Calu3 (cell line): ENCODE measurements at regions not wholly inside any gene's neighbourhood (a gene's known extent, or its start where the extent isn't known, plus 50 kb on each side); places are given as distances from the start of the nearest gene placed in this dataset.

Experiments used
- BruUV-seq: library from RNA; stranded (reverse); fragments of 400-500 nt; replicated peaks from 2 replicates; lab custom pipeline; 2021; lab: Mats Ljungman, UMichigan
- CTCF ChIA-PET: fragments of 300-600 bp; sonication (Branson Sonifier 250); formaldehyde crosslinking; loops from one replicate; lab custom pipeline; 2022; ENCODE audit warnings: antibody characterized with exemption; lab: Charles Lee
- DNase-seq: peaks from one replicate; pipeline ENCODE4 v3.0.0; 2022
- H3K27ac Mint-ChIP-seq: one replicate; pipeline ENCODE4 v1.8.0; 2022; ENCODE audit warnings: mixed read lengths; ENCODE audit not compliant: unreplicated experiment
- H3K27me3 Mint-ChIP-seq: one replicate; pipeline ENCODE4 v1.8.0; 2022; ENCODE audit warnings: mixed read lengths; ENCODE audit not compliant: unreplicated experiment
- H3K36me3 Mint-ChIP-seq: one replicate; pipeline ENCODE4 v1.8.0; 2022; ENCODE audit warnings: mild to moderate bottlenecking, moderate library complexity, mixed read lengths; ENCODE audit not compliant: insufficient read depth, unreplicated experiment
- H3K4me1 Mint-ChIP-seq: one replicate; pipeline ENCODE4 v1.8.0; 2022; ENCODE audit warnings: mild to moderate bottlenecking, low read depth, mixed read lengths; ENCODE audit not compliant: unreplicated experiment
- H3K4me3 Mint-ChIP-seq: one replicate; pipeline ENCODE4 v1.8.0; 2022; ENCODE audit warnings: mild to moderate bottlenecking, low read depth, moderate library complexity, mixed read lengths; ENCODE audit not compliant: unreplicated experiment
- H3K9me3 Mint-ChIP-seq: one replicate; pipeline ENCODE4 v1.8.0; 2022; ENCODE audit warnings: low read depth, mixed read lengths; ENCODE audit not compliant: unreplicated experiment
- intact Hi-C: fragments of 100-400 bp; cut with micrococcal nuclease; formaldehyde crosslinking; loops from one replicate; pipeline ENCODE4 v1.10.0; 2022; ENCODE audit not compliant: unreplicated experiment
- TF ChIP-seq, protein P1 (sequence below): fragments of 200-600 bp; IDR thresholded peaks from one replicate; pipeline ENCODE4 v1.8.0; 2022; ENCODE audit warnings: antibody characterized with exemption; ENCODE audit not compliant: unreplicated experiment

DNA sequence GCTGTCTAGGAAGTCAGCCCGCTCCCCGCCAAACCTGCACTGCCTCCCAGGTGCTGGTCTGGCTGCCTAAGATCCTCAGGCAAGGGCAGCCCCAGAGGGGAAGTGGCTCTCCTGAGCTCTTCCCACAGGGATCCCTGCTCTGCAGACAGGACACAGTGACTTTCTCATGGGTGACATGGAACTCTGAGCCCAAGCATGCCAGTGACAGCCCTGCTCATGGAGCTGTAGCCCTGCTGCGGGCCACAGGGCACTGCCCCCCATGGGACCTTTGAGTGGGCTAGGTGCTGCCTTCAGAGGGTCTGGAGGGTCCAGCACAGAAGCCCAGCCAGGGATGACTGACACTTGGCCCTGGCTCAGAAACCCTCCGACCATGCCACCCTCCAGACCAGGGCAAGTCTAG lies 109.1 kb downstream of the TUBA3C start:
- CTCF ChIA-PET: no interaction called here
- H3K9me3 Mint-ChIP-seq: peaks cover 7% of the 10 kb centered on the region
- TF ChIP-seq, protein P1, sequence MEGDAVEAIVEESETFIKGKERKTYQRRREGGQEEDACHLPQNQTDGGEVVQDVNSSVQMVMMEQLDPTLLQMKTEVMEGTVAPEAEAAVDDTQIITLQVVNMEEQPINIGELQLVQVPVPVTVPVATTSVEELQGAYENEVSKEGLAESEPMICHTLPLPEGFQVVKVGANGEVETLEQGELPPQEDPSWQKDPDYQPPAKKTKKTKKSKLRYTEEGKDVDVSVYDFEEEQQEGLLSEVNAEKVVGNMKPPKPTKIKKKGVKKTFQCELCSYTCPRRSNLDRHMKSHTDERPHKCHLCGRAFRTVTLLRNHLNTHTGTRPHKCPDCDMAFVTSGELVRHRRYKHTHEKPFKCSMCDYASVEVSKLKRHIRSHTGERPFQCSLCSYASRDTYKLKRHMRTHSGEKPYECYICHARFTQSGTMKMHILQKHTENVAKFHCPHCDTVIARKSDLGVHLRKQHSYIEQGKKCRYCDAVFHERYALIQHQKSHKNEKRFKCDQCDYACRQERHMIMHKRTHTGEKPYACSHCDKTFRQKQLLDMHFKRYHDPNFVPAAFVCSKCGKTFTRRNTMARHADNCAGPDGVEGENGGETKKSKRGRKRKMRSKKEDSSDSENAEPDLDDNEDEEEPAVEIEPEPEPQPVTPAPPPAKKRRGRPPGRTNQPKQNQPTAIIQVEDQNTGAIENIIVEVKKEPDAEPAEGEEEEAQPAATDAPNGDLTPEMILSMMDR: no peak
- intact Hi-C loops: no loop called here
- BruUV-seq: no TSS peak
- H3K36me3 Mint-ChIP-seq: no peaks in the 10 kb centered on the region
- DNase-seq: no peak
- no peak overlapping the region for H3K4me3 Mint-ChIP-seq
- H3K27ac Mint-ChIP-seq: no peak overlapping the region
- H3K4me1 Mint-ChIP-seq: no peaks in the 10 kb centered on the region
- H3K27me3 Mint-ChIP-seq: no peaks in the 10 kb centered on the region

DNA sequence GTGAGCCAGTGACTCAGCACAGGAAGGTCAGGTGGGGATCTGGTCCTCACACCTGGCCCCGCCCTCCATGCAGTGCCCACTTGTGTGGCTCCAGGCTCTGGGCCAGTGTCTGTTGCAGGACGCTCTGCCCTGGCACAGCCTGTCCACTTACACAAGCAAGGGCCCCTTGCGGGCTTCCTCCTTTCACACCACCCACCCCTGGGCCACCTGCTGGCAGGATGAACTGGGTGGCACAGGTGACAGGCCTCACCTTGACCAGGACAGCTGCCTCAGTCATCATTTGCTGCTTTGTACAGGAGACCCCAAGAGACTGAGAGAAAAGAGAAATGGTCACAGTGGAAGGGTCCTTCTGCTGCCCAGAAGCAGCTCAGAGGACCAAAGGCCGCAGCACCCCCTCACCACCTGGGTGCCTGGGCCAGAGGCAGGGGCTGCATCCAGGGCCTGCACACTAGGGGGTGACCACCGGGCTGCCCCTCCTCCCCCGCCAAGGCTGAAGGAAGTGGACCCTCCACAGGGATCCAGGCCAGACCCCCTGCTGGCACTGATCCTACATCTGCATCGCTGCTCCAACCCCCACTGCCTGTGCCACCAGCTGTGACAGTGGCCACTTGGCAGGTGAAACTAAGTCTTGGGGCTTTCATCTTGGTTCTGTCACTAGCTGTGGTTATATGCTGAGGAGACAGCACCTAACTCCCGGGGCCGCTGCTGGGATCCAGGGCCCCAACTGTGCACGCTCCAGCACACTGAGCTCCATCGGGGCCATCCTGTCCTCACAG lies 110.3 kb downstream of the TUBA3C start:
- CTCF ChIA-PET: no interaction called here
- Mint-ChIP-seq H3K27me3 (no peaks in the 10 kb centered on the region), H3K9me3 (peaks cover 4% of the 10 kb centered on the region), H3K36me3 (no peaks in the 10 kb centered on the region), H3K4me3 (no peak overlapping the region), H3K27ac (no peak overlapping the region), H3K4me1 (no peaks in the 10 kb centered on the region)
- no peak for DNase-seq
- intact Hi-C loops: no loop called here
- TF ChIP-seq, protein P1: no peak
- no TSS peak for BruUV-seq

DNA sequence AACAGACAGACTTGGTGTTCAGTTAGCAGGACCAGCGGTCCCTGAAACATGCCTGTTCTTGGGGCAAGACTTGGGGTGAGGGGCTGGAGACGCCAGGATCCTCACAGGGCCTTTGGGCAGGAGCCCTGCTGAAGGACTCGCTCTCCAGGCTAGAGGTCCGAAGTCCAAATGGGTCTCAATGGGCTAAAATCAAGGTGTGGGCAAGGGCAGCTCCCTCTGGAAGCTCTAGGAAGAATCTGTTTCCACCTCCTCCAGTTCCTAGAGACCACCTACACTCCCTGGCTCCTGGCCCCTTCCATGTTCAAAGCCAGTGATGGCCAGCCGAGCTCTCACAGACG lies 111.3 kb downstream of the TUBA3C start:
- H3K36me3 Mint-ChIP-seq: no peaks in the 10 kb centered on the region
- H3K27me3 Mint-ChIP-seq: no peaks in the 10 kb centered on the region
- no peak for DNase-seq
- no peak overlapping the region for H3K4me3 Mint-ChIP-seq
- intact Hi-C loops: no loop called here
- H3K27ac Mint-ChIP-seq: no peak overlapping the region
- TF ChIP-seq, protein P1: no peak
- H3K9me3 Mint-ChIP-seq: peaks cover 4% of the 10 kb centered on the region
- no peaks in the 10 kb centered on the region for H3K4me1 Mint-ChIP-seq
- CTCF ChIA-PET: no interaction called here
- BruUV-seq: no TSS peak

DNA sequence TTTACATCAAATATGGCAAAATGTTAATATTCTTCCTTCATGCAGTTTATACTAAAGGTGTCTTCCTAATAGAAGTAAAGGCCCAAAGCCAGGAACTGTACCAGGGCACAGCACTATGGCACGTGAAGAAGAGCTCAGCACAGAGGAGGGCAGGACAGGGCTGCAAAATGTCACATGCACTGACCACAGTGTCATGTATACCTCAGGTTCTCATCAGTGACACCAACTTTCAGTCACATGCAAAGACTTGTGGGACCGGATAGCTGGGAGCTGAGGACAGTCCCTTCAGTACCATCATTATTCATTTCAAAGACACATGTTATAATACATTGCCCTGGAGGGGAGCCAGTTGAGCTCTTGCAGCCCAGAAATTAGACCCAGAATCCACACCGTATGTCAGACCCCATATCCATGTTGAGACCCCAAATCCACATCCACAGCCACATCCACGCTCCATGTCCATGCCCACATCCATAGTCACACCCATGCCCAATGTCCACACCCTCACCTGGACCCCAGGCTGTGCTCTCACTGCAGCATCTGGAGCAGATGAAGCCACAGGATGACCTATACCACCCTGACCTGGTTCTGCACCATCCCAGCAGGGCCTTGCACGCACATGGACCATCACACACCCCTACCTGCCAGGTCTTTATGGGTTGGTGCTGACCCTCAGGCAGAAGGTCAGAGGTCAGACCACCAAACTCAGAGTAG lies 111.8 kb downstream of the TUBA3C start:
- no peak for DNase-seq
- H3K4me3 Mint-ChIP-seq: no peak overlapping the region
- TF ChIP-seq, protein P1: no peak
- no peaks in the 10 kb centered on the region for H3K27me3 Mint-ChIP-seq
- no peak overlapping the region for H3K27ac Mint-ChIP-seq
- no peaks in the 10 kb centered on the region for H3K4me1 Mint-ChIP-seq
- intact Hi-C loops: no loop called here
- H3K36me3 Mint-ChIP-seq: no peaks in the 10 kb centered on the region
- CTCF ChIA-PET: no interaction called here
- BruUV-seq: no TSS peak
- peaks cover 4% of the 10 kb centered on the region for H3K9me3 Mint-ChIP-seq
